Common myeloid progenitor, CD34-positive (primary cell): ENCODE measurements at regions not wholly inside any gene's neighbourhood (a gene's known extent, or its start where the extent isn't known, plus 50 kb on each side); places are given as distances from the start of the nearest gene placed in this dataset.

Source experiments
- CTCF ChIA-PET: fragments of 350-600 bp; sonication (Branson Sonifier 250); formaldehyde crosslinking; loops from one replicate; lab custom pipeline; 2021; ENCODE audit warnings: antibody characterized with exemption; lab: Charles Lee
- POLR2A ChIA-PET: fragments of 350-600 bp; sonication (Branson Sonifier 250); formaldehyde crosslinking; loops from one replicate; lab custom pipeline; 2021; ENCODE audit warnings: antibody characterized with exemption; lab: Charles Lee
- DNase-seq, 3 donors: peaks; one replicate each; pipeline versions ENCODE4 v3.0.0 to v3.0.0-alpha.2; 2013
- H3K27ac ChIP-seq, 2 experiments: 1 replicate in 1 of 2; 2 replicates in 1 of 2; pipeline ENCODE4 v1.7.0; 2013; ENCODE audit warnings: inconsistent platforms in 2 of 2, low read length in 2 of 2, mild to moderate bottlenecking in 2 of 2, low read depth in 1 of 2, moderate library complexity in 1 of 2; ENCODE audit not compliant: severe bottlenecking in 2 of 2, insufficient read depth in 1 of 2, poor library complexity in 1 of 2
- H3K27me3 ChIP-seq, 5 experiments: replicated peaks in 2 of 5; 1 replicate in 3 of 5; 2 replicates in 2 of 5; pipeline versions ENCODE4 v1.6.1 to v1.7.0; 2013; ENCODE audit warnings: low read length in 4 of 5, mild to moderate bottlenecking in 2 of 5, moderate library complexity in 2 of 5, inconsistent platforms in 1 of 5; ENCODE audit not compliant: insufficient read depth in 5 of 5, control insufficient read depth in 4 of 5
- H3K36me3 ChIP-seq, 4 experiments: 1 replicate in 2 of 4; 2 replicates in 2 of 4; pipeline versions ENCODE4 v1.6.1 to v1.7.0; 2013; ENCODE audit warnings: low read length in 3 of 4, control low read depth in 1 of 4, mild to moderate bottlenecking in 1 of 4; ENCODE audit not compliant: control insufficient read depth in 4 of 4, insufficient read depth in 4 of 4
- H3K4me1 ChIP-seq, 4 experiments: 1 replicate in 3 of 4; 2 replicates in 1 of 4; pipeline versions ENCODE4 v1.6.1 to v1.7.1; 2013; ENCODE audit warnings: low read length in 3 of 4, mild to moderate bottlenecking in 3 of 4, control low read depth in 1 of 4, inconsistent platforms in 1 of 4, moderate library complexity in 1 of 4; ENCODE audit not compliant: control insufficient read depth in 4 of 4, insufficient read depth in 4 of 4; ENCODE audit errors: control extremely low read depth in 1 of 4
- H3K4me3 ChIP-seq, 7 experiments: 1 replicate in 4 of 7; 2 replicates in 3 of 7; pipeline versions ENCODE4 v1.5.1 to v1.7.0; 2013; ENCODE audit warnings: mild to moderate bottlenecking in 7 of 7, low read length in 6 of 7, moderate library complexity in 6 of 7, inconsistent platforms in 2 of 7, low read depth in 2 of 7, control low read depth in 1 of 7; ENCODE audit not compliant: insufficient read depth in 4 of 7, control insufficient read depth in 1 of 7; ENCODE audit errors: extremely low read depth in 1 of 7
- H3K9me3 ChIP-seq, 5 experiments: 1 replicate in 4 of 5; 2 replicates in 1 of 5; pipeline versions ENCODE4 v1.6.1 to v1.7.1; 2013; ENCODE audit warnings: low read length in 4 of 5, mild to moderate bottlenecking in 2 of 5, inconsistent platforms in 1 of 5, low read depth in 1 of 5, moderate library complexity in 1 of 5; ENCODE audit not compliant: control insufficient read depth in 4 of 5, insufficient read depth in 2 of 5; ENCODE audit errors: control extremely low read depth in 1 of 5
- WGBS: methylation state at CpG from one replicate; pipeline ENCODE4 v1.1.5; 2013; ENCODE audit not compliant: insufficient coverage; 5-methylcytosine and 5-hydroxymethylcytosine counted together

- ChIA-PET CTCF (interaction anchor here (1.4 kb wide), 1 partner anchor 9 kb away, joined by 3 read pairs; no protein-coding TSS in a partner anchor), POLR2A (interaction anchor here (0.6 kb wide), 2 partner anchors 21 to 189 kb away, joined by 3 read pairs; no protein-coding TSS in a partner anchor)
Observed at GRCh38 chr20:8971669-8972316, 97.1 kb upstream of the PLCB4 start.

GRCh38 chr20:8972963-8973705, 95.8 kb upstream of the PLCB4 start:
- Histone ChIP-seq H3K27me3 (no peaks in the 10 kb centered on the region), H3K27ac (no peak overlapping the region), H3K4me1 (no peaks in the 10 kb centered on the region), H3K4me3 (no peak overlapping the region), H3K9me3 (no peaks in the 10 kb centered on the region), H3K36me3 (no peaks in the 10 kb centered on the region)
- POLR2A ChIA-PET, result no interaction called here
- 90% methylated on average over 3 of the region's 4 CpGs for WGBS
- CTCF ChIA-PET, result interaction anchor here (1.4 kb wide), 1 partner anchor 8 kb away, joined by 3 read pairs; no protein-coding TSS in a partner anchor
- DNase-seq, result no peak

More at GRCh38 chr20:8971669-8972316, 97.1 kb upstream of the PLCB4 start:
- Histone ChIP-seq H3K9me3 (peaks cover 0 to 3% (median 0%) of the 10 kb centered on the region in 5 experiments), H3K4me1 (no peaks in the 10 kb centered on the region), H3K36me3 (no peaks in the 10 kb centered on the region), H3K27ac (no peak overlapping the region), H3K4me3 (no peak overlapping the region), H3K27me3 (no peaks in the 10 kb centered on the region)
- peak in 2 of 3 donors; percentile 47 to 71 for DNase-seq
- 42% methylated on average over 3 of the region's 4 CpGs for WGBS

GRCh38 chr20:8974009-8974708, 94.7 kb upstream of the PLCB4 start:
- WGBS, result 75% methylated on average over 1 of the region's 2 CpGs
- Histone ChIP-seq H3K4me1 (no peaks in the 10 kb centered on the region), H3K27me3 (no peaks in the 10 kb centered on the region), H3K27ac (no peak overlapping the region), H3K4me3 (no peak overlapping the region), H3K9me3 (no peaks in the 10 kb centered on the region), H3K36me3 (no peaks in the 10 kb centered on the region)
- POLR2A ChIA-PET, result no interaction called here
- no peak for DNase-seq
- CTCF ChIA-PET, result interaction anchor here (1.3 kb wide), 1 partner anchor 22 kb away, joined by 3 read pairs; no protein-coding TSS in a partner anchor

- Histone ChIP-seq H3K27me3 (no peaks in the 10 kb centered on the region), H3K4me1 (peaks cover 0 to 4% (median 0%) of the 10 kb centered on the region in 4 experiments), H3K36me3 (no peaks in the 10 kb centered on the region), H3K27ac (no peak overlapping the region), H3K4me3 (no peak overlapping the region), H3K9me3 (no peaks in the 10 kb centered on the region)
- WGBS, result 94% methylated on average over 5 of the region's 5 CpGs
- ChIA-PET CTCF (interaction anchor here (1.1 kb wide), 1 partner anchor 9 kb away, joined by 3 read pairs; no protein-coding TSS in a partner anchor), POLR2A (no interaction called here)
- no peak for DNase-seq
Observed at GRCh38 chr20:8981482-8981881, 87.4 kb upstream of the PLCB4 start.

- no peaks in the 10 kb centered on the region for H3K27me3 ChIP-seq
- no peak overlapping the region for H3K27ac ChIP-seq
- H3K4me3 ChIP-seq, result no peak overlapping the region
- no peaks in the 10 kb centered on the region for H3K9me3 ChIP-seq
- peaks cover 0 to 4% (median 0%) of the 10 kb centered on the region in 4 experiments for H3K4me1 ChIP-seq
- ChIA-PET CTCF (interaction anchor here (1.0 kb wide), 1 partner anchor 13 kb away, joined by 5 read pairs; no protein-coding TSS in a partner anchor), POLR2A (no interaction called here)
- WGBS, result 95% methylated on average over 5 of the region's 7 CpGs
- no peak for DNase-seq
- no peaks in the 10 kb centered on the region for H3K36me3 ChIP-seq
Observed at GRCh38 chr20:8983478-8984345, 85.2 kb upstream of the PLCB4 start.

DNA sequence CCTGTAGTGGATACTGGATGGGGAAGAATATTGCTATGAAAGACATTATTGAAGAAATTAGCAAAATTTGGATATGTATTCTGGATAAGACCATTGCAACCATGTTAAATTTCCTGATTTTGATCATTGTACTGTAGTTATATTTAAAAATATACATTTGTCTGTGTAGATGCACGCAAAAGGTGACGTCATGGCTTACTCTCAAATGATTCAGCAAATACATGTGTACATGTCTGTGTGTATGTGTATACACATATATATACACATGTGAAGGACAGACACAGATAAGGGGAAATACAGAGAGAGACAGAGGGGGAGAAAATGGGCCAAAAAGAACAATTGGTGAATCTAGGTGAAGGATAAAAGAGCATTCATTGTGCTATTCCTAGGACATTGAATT, 82.3 kb upstream of the PLCB4 start:
- WGBS, result no CpG with 5 or more reads among the region's 2 CpGs
- H3K27me3 ChIP-seq, result no peaks in the 10 kb centered on the region
- H3K36me3 ChIP-seq, result no peaks in the 10 kb centered on the region
- H3K27ac ChIP-seq, result no peak overlapping the region
- peaks cover 0 to 4% (median 0%) of the 10 kb centered on the region in 4 experiments for H3K4me1 ChIP-seq
- ChIA-PET POLR2A (no interaction called here), CTCF (no interaction called here)
- no peak for DNase-seq
- no peaks in the 10 kb centered on the region for H3K9me3 ChIP-seq
- H3K4me3 ChIP-seq, result no peak overlapping the region
